Esophagus muscularis mucosa (tissue), 4 donors: ENCODE measurements at regions not wholly inside any gene's neighbourhood (a gene's known extent, or its start where the extent isn't known, plus 50 kb on each side); places are given as distances from the start of the nearest gene placed in this dataset.

ENCODE experiments used
- DNase-seq: peaks from one replicate; pipeline ENCODE4 v3.0.0-alpha.2; 2017; ENCODE audit errors: extremely low spot score
- H3K27ac ChIP-seq, 4 donors: fragments of 200-600 bp; sonication (generic); replicated peaks in 1 of 4; 1 replicate in 3 of 4; 2 replicates in 1 of 4; pipeline ENCODE4 v1.5.1; 2016 to 2019; ENCODE audit warnings: mild to moderate bottlenecking in 1 of 4
- H3K27me3 ChIP-seq, 4 donors: fragments of 200-600 bp; sonication (generic); one replicate each; pipeline versions ENCODE4 v1.5.1 to v1.6.0; 2016 to 2019
- H3K36me3 ChIP-seq, 4 donors: fragments of 200-600 bp; sonication (generic); one replicate each; pipeline ENCODE4 v1.5.1; 2016 to 2019
- H3K4me1 ChIP-seq, 4 donors: fragments of 200-600 bp; sonication (generic); one replicate each; pipeline ENCODE4 v1.5.1; 2016 to 2019
- H3K4me3 ChIP-seq, 4 donors: fragments of 200-600 bp; sonication (generic); 1 replicate in 2 of 4; 2 replicates in 2 of 4; pipeline ENCODE4 v1.5.1; 2016 to 2019; ENCODE audit warnings: mild to moderate bottlenecking in 4 of 4, moderate library complexity in 1 of 4
- H3K9me3 ChIP-seq, 4 donors: fragments of 200-600 bp; sonication (generic); 1 replicate in 3 of 4; 2 replicates in 1 of 4; pipeline ENCODE4 v1.5.1; 2016 to 2019
- EP300 ChIP-seq: sonication (generic); formaldehyde crosslinking; IDR thresholded peaks from one replicate; pipeline ENCODE4 v1.6.1; 2017; ENCODE audit warnings: antibody characterized with exemption
- POLR2A ChIP-seq: fragments of 450-650 bp; IDR thresholded peaks from one replicate; pipeline ENCODE4 v1.6.1; 2017; ENCODE audit warnings: antibody characterized with exemption, moderate library complexity, mild to moderate bottlenecking, low read depth
- POLR2AphosphoS5 ChIP-seq, 2 donors: sonication (generic); formaldehyde crosslinking; IDR thresholded peaks; one replicate each; pipeline ENCODE4 v1.6.1; 2017; ENCODE audit warnings: antibody characterized with exemption in 2 of 2
- WGBS: methylation state at CpG from one replicate; pipeline ENCODE4 v1.1.5; 2018; 5-methylcytosine and 5-hydroxymethylcytosine counted together
- intact Hi-C: fragments of 100-400 bp; cut with DNase I; formaldehyde crosslinking; loops from one replicate; pipeline ENCODE4 v1.15.1; 2023
- TF ChIP-seq, protein P1 (sequence below), 3 experiments: fragments of 200-600 bp in 2 of 3; fragments of 450-650 bp in 1 of 3; sonication (generic) in 2 of 3; IDR thresholded peaks; one replicate each; pipeline ENCODE4 v1.5.1; 2017 to 2019; ENCODE audit warnings: antibody characterized with exemption in 3 of 3, mild to moderate bottlenecking in 2 of 3, moderate library complexity in 1 of 3

GRCh38 chr12:78725033-78725432 lies 139.5 kb upstream of the SYT1 start:
- Histone ChIP-seq H3K4me3 (no peak overlapping the region), H3K27me3 (no peaks in the 10 kb centered on the region), H3K9me3 (no peaks in the 10 kb centered on the region), H3K36me3 (no peaks in the 10 kb centered on the region), H3K4me1 (no peaks in the 10 kb centered on the region), H3K27ac (no peak overlapping the region)
- DNase-seq = no peak
- 70% methylated on average over 1 of the region's 1 CpG for WGBS
- intact Hi-C loops = no loop called here
- TF ChIP-seq POLR2AphosphoS5 (IDR thresholded peaks at IDR 0.05) = no peak
- TF ChIP-seq, protein P1, sequence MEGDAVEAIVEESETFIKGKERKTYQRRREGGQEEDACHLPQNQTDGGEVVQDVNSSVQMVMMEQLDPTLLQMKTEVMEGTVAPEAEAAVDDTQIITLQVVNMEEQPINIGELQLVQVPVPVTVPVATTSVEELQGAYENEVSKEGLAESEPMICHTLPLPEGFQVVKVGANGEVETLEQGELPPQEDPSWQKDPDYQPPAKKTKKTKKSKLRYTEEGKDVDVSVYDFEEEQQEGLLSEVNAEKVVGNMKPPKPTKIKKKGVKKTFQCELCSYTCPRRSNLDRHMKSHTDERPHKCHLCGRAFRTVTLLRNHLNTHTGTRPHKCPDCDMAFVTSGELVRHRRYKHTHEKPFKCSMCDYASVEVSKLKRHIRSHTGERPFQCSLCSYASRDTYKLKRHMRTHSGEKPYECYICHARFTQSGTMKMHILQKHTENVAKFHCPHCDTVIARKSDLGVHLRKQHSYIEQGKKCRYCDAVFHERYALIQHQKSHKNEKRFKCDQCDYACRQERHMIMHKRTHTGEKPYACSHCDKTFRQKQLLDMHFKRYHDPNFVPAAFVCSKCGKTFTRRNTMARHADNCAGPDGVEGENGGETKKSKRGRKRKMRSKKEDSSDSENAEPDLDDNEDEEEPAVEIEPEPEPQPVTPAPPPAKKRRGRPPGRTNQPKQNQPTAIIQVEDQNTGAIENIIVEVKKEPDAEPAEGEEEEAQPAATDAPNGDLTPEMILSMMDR (IDR thresholded peaks at IDR 0.05) = no peak
- TF ChIP-seq EP300 = no peak
- TF ChIP-seq POLR2A = no peak

DNA sequence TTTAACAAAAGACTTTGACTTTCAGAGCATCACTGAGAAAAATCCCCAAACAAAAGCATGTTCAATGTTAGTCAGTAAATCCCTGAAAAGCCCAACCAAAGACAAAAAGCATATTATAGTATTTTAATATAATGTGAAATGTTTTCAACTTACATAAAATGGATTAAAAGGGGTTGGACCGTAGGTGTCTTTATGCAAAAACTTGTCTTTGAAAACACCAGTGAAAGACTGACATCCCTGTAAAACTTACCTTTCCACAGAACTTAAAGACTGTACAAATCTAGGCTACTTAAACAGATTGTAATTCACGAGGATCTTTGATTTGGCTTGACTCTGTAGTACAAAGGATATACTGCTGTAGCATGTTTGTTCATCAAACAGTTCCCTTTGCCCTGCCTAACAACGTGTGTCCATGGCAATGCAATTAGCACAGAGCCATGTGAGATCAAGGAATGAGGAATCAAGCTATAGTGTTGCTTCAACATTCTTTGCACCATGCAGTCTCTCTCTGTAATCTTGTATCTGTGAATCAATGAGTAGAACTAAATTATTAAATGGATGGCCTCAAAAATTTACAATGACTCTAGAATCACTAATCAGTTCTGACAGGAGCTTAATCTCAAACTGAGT lies 138.5 kb upstream of the SYT1 start:
- Histone ChIP-seq H3K27ac (no peak overlapping the region), H3K36me3 (no peaks in the 10 kb centered on the region), H3K4me1 (no peaks in the 10 kb centered on the region), H3K4me3 (no peak overlapping the region), H3K27me3 (no peaks in the 10 kb centered on the region), H3K9me3 (no peaks in the 10 kb centered on the region)
- 60% methylated on average over 3 of the region's 3 CpGs for WGBS
- intact Hi-C loops = no loop called here
- DNase-seq = no peak
- TF ChIP-seq, protein P1 (IDR thresholded peaks at IDR 0.05) = no peak
- TF ChIP-seq EP300 (no peak), POLR2A (no peak), POLR2AphosphoS5 (IDR thresholded peaks at IDR 0.05) (no peak)

DNA sequence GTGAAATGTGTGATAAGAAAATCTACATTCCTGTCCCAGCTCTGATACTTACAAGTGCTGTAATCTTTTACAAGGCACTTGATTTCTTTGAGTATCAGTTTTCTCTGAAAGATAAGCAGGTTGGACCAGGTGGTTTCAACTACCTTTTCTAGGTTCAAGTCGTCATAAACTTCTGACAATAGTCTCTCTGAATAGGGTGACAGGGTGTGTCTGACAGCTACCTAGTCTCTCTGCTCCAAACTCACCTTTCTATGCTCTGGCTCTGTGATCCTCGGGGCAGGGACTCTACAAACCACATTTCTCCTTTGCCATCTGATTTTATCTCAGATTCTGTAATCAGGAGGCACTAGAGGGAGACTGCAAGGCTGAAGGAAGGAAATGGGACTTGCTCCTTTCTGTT lies 137.7 kb upstream of the SYT1 start:
- Histone ChIP-seq H3K4me3 (no peak overlapping the region), H3K27me3 (no peaks in the 10 kb centered on the region), H3K36me3 (no peaks in the 10 kb centered on the region), H3K27ac (no peak overlapping the region), H3K4me1 (no peaks in the 10 kb centered on the region), H3K9me3 (no peaks in the 10 kb centered on the region)
- intact Hi-C loops = no loop called here
- TF ChIP-seq, protein P1 (IDR thresholded peaks at IDR 0.05) = no peak
- TF ChIP-seq POLR2AphosphoS5 (IDR thresholded peaks at IDR 0.05) (no peak), POLR2A (no peak)
- 76% methylated on average over 2 of the region's 2 CpGs for WGBS
- no peak for DNase-seq

DNA sequence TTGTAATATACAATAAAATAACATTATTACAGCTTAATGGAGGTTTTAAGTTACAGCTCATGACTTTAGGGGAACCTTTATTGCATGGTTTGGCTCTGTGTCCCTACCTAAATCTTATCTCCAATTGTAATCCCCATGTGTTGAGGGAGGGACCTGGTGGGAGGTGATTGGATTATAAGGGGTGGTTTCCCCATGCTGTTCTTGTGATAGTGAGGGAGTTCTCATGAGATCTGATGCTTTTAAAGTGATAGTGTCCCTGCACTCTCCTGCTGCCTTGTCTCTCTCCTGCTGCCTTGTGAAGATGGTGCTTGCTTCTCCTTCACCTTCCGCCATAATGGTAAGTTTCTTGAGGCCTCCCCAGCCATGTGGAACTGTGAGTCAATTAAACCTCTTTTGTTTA lies 132.1 kb upstream of the SYT1 start:
- 95% methylated on average over 1 of the region's 1 CpG for WGBS
- Histone ChIP-seq H3K27me3 (no peaks in the 10 kb centered on the region), H3K9me3 (no peaks in the 10 kb centered on the region), H3K27ac (no peak overlapping the region), H3K36me3 (no peaks in the 10 kb centered on the region), H3K4me3 (no peak overlapping the region), H3K4me1 (no peaks in the 10 kb centered on the region)
- DNase-seq = no peak
- no peak for TF ChIP-seq POLR2A
- TF ChIP-seq, protein P1 (IDR thresholded peaks at IDR 0.05) = no peak
- no peak for TF ChIP-seq POLR2AphosphoS5 (IDR thresholded peaks at IDR 0.05)
- TF ChIP-seq EP300 = no peak
- intact Hi-C loops = no loop called here

DNA sequence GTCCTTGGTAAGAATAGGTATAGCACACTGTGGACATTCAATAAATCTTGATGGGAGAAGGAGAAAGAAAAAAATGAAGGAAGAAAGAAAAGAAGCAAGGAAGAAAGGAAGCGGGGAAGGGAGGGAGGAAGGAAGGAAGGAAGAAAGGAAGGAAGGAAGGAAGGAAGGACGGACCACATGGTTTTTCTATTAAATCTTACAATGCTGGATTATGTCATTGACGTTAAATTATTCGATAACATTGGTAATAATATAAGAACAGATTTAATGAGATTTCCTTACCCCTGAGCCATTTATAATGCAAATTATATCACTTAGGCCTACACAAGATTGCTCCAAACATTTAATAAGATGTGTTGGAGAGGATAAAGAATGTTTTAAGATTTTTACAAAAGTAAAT lies 124.9 kb upstream of the SYT1 start:
- intact Hi-C loops = no loop called here
- no peak for DNase-seq
- no peak overlapping the region for H3K27ac ChIP-seq
- 92% methylated on average over 4 of the region's 4 CpGs for WGBS
- H3K36me3 ChIP-seq = no peaks in the 10 kb centered on the region
- H3K9me3 ChIP-seq = peaks cover 0 to 3% (median 0%) of the 10 kb centered on the region in 4 donors
- H3K27me3 ChIP-seq = no peaks in the 10 kb centered on the region
- TF ChIP-seq EP300 = no peak
- no peak for TF ChIP-seq POLR2A
- TF ChIP-seq, protein P1 (IDR thresholded peaks at IDR 0.05) = no peak
- TF ChIP-seq POLR2AphosphoS5 (IDR thresholded peaks at IDR 0.05) = no peak
- H3K4me3 ChIP-seq = no peak overlapping the region
- H3K4me1 ChIP-seq = no peaks in the 10 kb centered on the region
